GM12872 (cell line): ENCODE measurements at regions not wholly inside any gene's neighbourhood (a gene's known extent, or its start where the extent isn't known, plus 50 kb on each side); places are given as distances from the start of the nearest gene placed in this dataset.

Experiments used
- TF ChIP-seq, protein P1 (sequence below): IDR thresholded peaks from 3 replicates; pipeline ENCODE4 v1.5.1; 2011; ENCODE audit warnings: low read depth, mild to moderate bottlenecking, low read length, moderate library complexity; ENCODE audit not compliant: insufficient read depth

DNA sequence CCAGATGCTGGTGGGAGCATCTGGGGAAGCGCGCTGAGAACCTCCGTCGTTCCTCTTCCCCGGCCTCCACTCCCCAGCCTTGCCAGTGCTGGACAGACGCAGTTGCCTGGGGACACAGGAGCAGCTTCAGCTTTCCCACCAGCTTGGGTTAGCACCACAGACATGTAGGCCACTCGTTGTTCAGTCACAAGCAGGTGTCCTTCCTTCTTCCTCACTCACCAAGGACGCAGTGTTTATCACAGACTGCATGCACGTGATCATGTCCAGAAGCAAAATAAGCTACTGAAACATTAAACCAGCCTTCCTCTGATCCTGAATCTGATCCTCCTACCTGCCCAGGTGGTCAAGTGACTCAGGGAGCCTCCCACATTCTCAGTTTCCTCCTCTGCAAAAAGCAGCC is 232.9 kb downstream of the SYK start:
- TF ChIP-seq, protein P1, sequence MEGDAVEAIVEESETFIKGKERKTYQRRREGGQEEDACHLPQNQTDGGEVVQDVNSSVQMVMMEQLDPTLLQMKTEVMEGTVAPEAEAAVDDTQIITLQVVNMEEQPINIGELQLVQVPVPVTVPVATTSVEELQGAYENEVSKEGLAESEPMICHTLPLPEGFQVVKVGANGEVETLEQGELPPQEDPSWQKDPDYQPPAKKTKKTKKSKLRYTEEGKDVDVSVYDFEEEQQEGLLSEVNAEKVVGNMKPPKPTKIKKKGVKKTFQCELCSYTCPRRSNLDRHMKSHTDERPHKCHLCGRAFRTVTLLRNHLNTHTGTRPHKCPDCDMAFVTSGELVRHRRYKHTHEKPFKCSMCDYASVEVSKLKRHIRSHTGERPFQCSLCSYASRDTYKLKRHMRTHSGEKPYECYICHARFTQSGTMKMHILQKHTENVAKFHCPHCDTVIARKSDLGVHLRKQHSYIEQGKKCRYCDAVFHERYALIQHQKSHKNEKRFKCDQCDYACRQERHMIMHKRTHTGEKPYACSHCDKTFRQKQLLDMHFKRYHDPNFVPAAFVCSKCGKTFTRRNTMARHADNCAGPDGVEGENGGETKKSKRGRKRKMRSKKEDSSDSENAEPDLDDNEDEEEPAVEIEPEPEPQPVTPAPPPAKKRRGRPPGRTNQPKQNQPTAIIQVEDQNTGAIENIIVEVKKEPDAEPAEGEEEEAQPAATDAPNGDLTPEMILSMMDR = no peak

DNA sequence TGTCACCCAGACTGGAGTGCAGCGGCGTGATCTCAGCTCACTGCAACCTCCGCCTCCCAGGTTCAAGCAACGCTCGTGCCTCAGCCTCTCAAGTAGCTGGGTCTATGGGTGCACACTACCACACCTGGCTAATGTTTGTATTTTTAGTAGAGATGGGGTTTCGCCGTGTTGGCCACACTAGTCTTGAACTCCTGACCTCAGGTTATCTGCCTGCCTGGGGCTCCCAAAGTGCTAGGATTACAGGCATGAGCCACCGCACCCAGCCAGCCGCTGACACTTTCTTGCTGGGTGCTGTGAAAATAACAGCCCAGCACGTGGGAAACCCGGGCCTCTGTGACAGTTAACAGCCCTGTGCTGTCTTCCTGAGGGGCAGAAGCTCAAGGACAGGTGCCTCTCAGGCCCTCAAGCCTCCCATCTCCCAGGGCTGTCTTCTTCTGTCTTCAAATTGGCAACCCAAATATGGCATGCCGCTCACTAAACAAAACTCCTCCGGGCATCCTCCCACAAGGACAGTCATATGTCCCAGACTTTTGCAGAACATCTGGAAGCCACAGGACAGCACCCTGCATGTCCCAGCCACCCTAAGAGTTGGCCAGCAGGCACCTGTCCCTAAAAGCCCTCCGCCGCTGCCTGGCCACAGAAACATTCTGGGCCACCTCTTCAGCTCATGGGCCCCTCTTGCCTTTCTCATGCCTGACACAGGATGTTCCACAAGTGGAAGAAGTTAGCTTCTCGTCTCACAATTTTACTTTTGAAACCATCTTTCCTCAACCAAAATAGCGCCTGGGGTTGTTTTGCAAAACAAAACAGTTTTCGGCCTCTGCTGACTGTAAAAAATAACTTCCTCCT is 233.6 kb downstream of the SYK start:
- TF ChIP-seq, protein P1 = no peak

DNA sequence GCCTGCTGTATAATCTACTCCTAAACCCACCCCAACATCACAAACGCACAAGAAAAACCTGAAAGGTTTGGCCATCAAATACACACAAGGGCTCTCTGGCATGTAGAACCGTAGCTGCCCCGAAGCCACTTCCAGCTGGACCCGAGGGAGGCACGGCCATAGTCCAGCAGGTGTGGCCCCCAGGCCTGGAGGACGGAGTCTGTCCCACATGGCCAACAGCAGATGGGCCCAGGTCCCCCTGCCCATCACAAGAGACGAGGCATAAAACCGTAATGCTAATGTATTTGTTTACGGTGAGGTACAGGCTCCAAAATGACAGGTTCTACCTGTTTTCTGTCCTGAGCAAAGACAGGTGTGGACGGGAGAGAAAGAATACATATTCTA is 234.2 kb downstream of the SYK start:
- TF ChIP-seq, protein P1 = no peak

DNA sequence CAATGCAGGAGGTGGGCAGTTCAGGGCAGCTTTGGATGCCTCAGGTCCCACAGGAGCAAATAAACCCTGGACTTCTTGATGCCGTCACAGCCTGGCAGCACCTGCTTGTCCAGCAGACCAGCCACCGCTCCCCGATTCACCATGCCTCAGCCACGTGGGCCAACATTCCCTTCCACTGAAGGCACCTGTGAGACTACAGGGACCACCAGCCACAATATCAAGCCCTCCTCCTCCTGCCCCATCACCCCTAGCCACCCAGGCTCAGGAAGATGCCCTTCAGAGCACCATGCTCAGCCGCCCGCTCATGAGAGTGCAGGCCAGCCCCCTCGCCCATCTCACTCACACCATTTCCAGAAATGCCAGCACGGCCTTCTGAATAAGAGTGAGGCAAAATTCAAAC is 234.7 kb downstream of the SYK start:
- TF ChIP-seq, protein P1 = no peak

DNA sequence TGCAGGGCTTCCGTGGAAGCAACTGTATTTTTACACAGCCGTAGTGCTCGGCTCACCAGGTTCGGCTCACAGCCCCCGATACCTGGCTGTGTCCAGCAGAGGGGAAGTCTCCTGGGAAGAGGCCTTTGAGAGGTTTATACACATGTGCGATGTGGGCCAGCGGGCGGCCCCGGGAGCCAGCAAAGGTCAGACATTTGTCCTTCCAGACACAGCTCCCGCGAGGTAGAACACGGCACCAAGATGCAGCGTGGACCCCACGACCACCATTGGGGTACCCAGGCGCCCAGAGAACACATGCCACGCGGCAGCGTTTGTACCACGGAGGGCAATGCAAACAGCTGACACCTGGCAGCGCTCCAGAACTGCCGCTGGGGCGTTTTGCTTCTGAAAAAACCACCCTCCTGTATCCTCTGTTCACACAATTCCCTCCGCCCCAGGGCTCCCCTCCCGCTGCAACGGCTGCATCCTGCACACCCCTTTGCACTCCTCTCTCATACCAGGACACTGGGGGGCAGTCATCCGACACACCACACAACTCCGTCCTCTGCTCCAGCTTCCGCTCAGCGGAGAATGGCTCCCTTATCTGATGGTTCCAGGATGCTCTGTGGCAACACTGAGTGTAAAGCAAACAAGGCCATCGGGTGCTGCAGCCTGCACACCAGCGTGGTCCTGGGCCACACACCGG is 235.3 kb downstream of the SYK start:
- TF ChIP-seq, protein P1 = peak; percentile 46

DNA sequence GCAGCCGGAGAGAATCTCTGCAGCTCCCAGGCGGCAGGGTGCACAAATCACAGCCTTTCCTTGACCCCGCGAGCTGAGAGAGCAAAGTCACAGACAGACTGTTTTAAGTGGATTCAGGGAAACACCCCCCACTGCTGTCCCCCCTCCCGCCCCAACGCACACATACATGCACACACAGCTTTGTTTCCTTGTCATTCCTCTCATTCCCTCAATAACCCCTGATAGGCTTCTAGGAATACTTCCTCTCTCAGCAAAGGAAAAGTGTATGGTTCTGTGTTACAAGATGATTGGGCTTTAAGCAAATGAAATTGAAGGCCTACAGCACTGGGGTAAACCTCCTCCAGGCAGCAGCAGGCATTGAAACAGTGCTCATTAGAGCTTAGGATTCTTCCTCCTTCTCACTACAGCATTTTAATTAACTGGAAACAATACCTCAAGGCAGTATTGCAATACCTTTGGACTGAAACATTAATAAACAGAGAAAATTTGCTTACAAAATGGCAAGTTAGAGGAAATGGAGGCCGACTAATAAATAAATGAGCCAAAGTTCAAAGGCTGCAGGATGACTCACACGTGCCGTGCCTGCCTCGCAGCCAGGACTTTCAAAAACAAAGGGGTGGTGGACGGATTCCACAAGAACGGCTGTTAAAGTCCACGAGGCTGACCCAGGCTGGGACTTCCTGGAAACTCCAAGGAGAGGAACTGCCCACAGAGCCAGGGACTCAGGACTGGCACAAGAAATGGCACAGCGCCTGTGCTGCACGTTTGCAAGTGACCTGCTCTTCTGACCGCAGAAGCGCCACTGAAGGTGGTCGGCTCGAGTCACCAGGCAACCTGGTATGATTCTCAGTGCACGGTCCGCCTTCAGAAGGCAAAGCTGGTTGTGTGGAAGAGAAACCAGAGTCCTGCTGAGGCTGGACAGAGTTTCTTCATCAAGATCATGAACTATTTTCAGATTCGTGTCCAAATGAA is 236.2 kb downstream of the SYK start:
- TF ChIP-seq, protein P1 = no peak
